B cell (primary cell): ENCODE measurements at regions not wholly inside any gene's neighbourhood (a gene's known extent, or its start where the extent isn't known, plus 50 kb on each side); places are given as distances from the start of the nearest gene placed in this dataset.

Experiments used
- EZH2 ChIP-seq: IDR thresholded peaks from 2 replicates; pipeline ENCODE4 v1.6.1; 2012; ENCODE audit warnings: borderline replicate concordance, low read depth, mild to moderate bottlenecking, moderate library complexity, low read length; ENCODE audit not compliant: insufficient read depth, poor library complexity, severe bottlenecking
- TF ChIP-seq, protein P1 (sequence below): fragments of 200-600 bp; IDR thresholded peaks from one replicate; pipeline ENCODE4 v1.8.0; 2022; ENCODE audit warnings: antibody characterized with exemption, mild to moderate bottlenecking

DNA sequence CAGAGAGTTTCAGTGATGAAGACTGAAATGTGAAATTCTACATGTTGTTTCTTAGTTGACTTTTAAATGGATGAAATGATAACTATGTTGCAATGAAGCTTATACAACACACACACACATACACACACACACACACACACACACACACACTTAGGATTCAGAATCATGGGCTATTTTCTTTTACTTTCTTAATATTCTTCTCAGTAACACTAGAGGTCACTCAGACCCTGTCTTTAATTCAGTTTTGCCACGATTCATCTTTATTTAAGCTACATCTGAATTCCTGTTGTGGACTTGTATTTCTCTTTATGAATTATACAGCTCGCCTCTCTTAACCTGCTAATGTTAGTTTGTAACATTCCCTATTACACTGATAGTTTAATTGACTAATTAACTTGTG is 109.6 kb upstream of the GOT2 start:
- no peak for TF ChIP-seq EZH2
- TF ChIP-seq, protein P1, sequence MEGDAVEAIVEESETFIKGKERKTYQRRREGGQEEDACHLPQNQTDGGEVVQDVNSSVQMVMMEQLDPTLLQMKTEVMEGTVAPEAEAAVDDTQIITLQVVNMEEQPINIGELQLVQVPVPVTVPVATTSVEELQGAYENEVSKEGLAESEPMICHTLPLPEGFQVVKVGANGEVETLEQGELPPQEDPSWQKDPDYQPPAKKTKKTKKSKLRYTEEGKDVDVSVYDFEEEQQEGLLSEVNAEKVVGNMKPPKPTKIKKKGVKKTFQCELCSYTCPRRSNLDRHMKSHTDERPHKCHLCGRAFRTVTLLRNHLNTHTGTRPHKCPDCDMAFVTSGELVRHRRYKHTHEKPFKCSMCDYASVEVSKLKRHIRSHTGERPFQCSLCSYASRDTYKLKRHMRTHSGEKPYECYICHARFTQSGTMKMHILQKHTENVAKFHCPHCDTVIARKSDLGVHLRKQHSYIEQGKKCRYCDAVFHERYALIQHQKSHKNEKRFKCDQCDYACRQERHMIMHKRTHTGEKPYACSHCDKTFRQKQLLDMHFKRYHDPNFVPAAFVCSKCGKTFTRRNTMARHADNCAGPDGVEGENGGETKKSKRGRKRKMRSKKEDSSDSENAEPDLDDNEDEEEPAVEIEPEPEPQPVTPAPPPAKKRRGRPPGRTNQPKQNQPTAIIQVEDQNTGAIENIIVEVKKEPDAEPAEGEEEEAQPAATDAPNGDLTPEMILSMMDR: no peak
